ENCODE measurements at regions not wholly inside any gene's neighbourhood (a gene's known extent, or its start where the extent isn't known, plus 50 kb on each side); places are given as distances from the start of the nearest gene placed in this dataset.

GRCh38 chr3:64388886-64389285 lies 163.6 kb upstream of the PRICKLE2 start:
- Histone ChIP-seq H3K27me3 (no peaks in the 10 kb centered on the region), H3K36me3 (no peaks in the 10 kb centered on the region), H3K9me3 (no peaks in the 10 kb centered on the region), H3K4me1 (no peaks in the 10 kb centered on the region), H3K27ac (no peak overlapping the region), H3K4me3 (no peak overlapping the region)
- WGBS, 2 donors: 65 to 78% methylated on average over 4 of the region's 4 CpGs
- no peak for TF ChIP-seq CTCF (IDR thresholded peaks at IDR 0.05)
- TF ChIP-seq POLR2A (IDR thresholded peaks at IDR 0.05): no peak
- TF ChIP-seq EP300 (IDR thresholded peaks at IDR 0.05): no peak
- no peak for DNase-seq (ENCODE audit: low spot score in 2 of 2)

GRCh38 chr3:64387688-64388087 lies 162.4 kb upstream of the PRICKLE2 start:
- H3K4me1 ChIP-seq: no peaks in the 10 kb centered on the region
- TF ChIP-seq EP300 (IDR thresholded peaks at IDR 0.05) (no peak), POLR2A (IDR thresholded peaks at IDR 0.05) (no peak), CTCF (IDR thresholded peaks at IDR 0.05) (no peak)
- 84 to 91% methylated on average over 4 of the region's 4 CpGs for WGBS, 2 donors
- DNase-seq (ENCODE audit: low spot score in 2 of 2): no peak
- no peaks in the 10 kb centered on the region for H3K36me3 ChIP-seq
- H3K4me3 ChIP-seq: no peak overlapping the region
- no peaks in the 10 kb centered on the region for H3K27me3 ChIP-seq
- no peaks in the 10 kb centered on the region for H3K9me3 ChIP-seq
- no peak overlapping the region for H3K27ac ChIP-seq

GRCh38 chr3:64385277-64385676 lies 160.0 kb upstream of the PRICKLE2 start:
- DNase-seq (ENCODE audit: low spot score in 2 of 2): no peak
- WGBS, 2 donors: 60 to 73% methylated on average over 5 of the region's 5 CpGs

GRCh38 chr3:64384561-64384960 lies 159.3 kb upstream of the PRICKLE2 start:
- no peak overlapping the region for H3K27ac ChIP-seq
- H3K9me3 ChIP-seq: no peaks in the 10 kb centered on the region
- no peaks in the 10 kb centered on the region for H3K27me3 ChIP-seq
- H3K4me3 ChIP-seq: no peak overlapping the region
- TF ChIP-seq POLR2A (IDR thresholded peaks at IDR 0.05) (no peak), CTCF (IDR thresholded peaks at IDR 0.05) (no peak), EP300 (IDR thresholded peaks at IDR 0.05) (no peak)
- no peaks in the 10 kb centered on the region for H3K4me1 ChIP-seq
- WGBS, 2 donors: 84 to 91% methylated on average over 3 of the region's 3 CpGs
- H3K36me3 ChIP-seq: no peaks in the 10 kb centered on the region
- DNase-seq (ENCODE audit: low spot score in 2 of 2): no peak

More at GRCh38 chr3:64385277-64385676, 160.0 kb upstream of the PRICKLE2 start:
- no peak overlapping the region for H3K4me3 ChIP-seq
- no peaks in the 10 kb centered on the region for H3K36me3 ChIP-seq
- H3K27me3 ChIP-seq: no peaks in the 10 kb centered on the region
- H3K27ac ChIP-seq: no peak overlapping the region
- H3K9me3 ChIP-seq: no peaks in the 10 kb centered on the region
- H3K4me1 ChIP-seq: no peaks in the 10 kb centered on the region
- TF ChIP-seq CTCF (IDR thresholded peaks at IDR 0.05): no peak
- TF ChIP-seq POLR2A (IDR thresholded peaks at IDR 0.05): no peak
- TF ChIP-seq EP300 (IDR thresholded peaks at IDR 0.05): no peak

- Histone ChIP-seq H3K9me3 (no peaks in the 10 kb centered on the region), H3K27ac (no peak overlapping the region), H3K4me1 (no peaks in the 10 kb centered on the region), H3K4me3 (no peak overlapping the region), H3K36me3 (no peaks in the 10 kb centered on the region), H3K27me3 (no peaks in the 10 kb centered on the region)
- TF ChIP-seq EP300 (IDR thresholded peaks at IDR 0.05) (no peak), POLR2A (IDR thresholded peaks at IDR 0.05) (no peak), CTCF (IDR thresholded peaks at IDR 0.05) (no peak)
- DNase-seq (ENCODE audit: low spot score in 2 of 2): no peak
- 53 to 73% methylated on average over 2 of the region's 2 CpGs for WGBS, 2 donors
Observed at GRCh38 chr3:64382153-64382552, 156.9 kb upstream of the PRICKLE2 start.

Measured in tibial nerve (tissue), 4 donors.